Esophagus squamous epithelium (tissue), 4 donors: ENCODE measurements at regions not wholly inside any gene's neighbourhood (a gene's known extent, or its start where the extent isn't known, plus 50 kb on each side); places are given as distances from the start of the nearest gene placed in this dataset.

Source experiments
- POLR2A ChIP-seq, 4 donors: fragments of 450-650 bp; IDR thresholded peaks; one replicate each; pipeline ENCODE4 v1.6.1; 2017; ENCODE audit warnings: antibody characterized with exemption in 4 of 4, mild to moderate bottlenecking in 4 of 4, moderate library complexity in 3 of 4
- TF ChIP-seq, protein P1 (sequence below), 6 experiments: fragments of 450-650 bp in 4 of 6; fragments of 200-600 bp in 2 of 6; sonication (generic) in 2 of 6; IDR thresholded peaks; one replicate each; pipeline ENCODE4 v1.5.1; 2016 to 2019; ENCODE audit warnings: antibody characterized with exemption in 6 of 6, mild to moderate bottlenecking in 4 of 6, moderate library complexity in 4 of 6

DNA sequence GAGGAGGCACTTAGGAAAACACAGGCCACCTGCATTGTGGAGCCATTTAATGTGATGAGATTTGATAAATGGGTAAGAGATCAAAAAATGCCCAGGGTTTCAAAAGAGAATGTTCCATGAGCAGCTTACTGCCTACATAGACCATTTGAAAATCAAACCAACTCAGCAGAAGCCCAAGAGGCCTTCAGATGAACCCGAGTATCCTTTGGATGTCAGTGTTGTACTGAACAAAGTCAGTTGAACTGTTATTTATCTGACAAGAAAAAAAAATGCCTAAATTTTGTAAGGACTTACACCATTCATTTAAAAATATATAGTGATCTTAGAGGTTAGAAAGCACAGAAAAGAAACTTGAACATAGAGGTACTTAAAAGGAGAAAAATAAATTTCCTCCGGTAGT is 381.7 kb downstream of the ZFHX3 start:
- TF ChIP-seq, protein P1, sequence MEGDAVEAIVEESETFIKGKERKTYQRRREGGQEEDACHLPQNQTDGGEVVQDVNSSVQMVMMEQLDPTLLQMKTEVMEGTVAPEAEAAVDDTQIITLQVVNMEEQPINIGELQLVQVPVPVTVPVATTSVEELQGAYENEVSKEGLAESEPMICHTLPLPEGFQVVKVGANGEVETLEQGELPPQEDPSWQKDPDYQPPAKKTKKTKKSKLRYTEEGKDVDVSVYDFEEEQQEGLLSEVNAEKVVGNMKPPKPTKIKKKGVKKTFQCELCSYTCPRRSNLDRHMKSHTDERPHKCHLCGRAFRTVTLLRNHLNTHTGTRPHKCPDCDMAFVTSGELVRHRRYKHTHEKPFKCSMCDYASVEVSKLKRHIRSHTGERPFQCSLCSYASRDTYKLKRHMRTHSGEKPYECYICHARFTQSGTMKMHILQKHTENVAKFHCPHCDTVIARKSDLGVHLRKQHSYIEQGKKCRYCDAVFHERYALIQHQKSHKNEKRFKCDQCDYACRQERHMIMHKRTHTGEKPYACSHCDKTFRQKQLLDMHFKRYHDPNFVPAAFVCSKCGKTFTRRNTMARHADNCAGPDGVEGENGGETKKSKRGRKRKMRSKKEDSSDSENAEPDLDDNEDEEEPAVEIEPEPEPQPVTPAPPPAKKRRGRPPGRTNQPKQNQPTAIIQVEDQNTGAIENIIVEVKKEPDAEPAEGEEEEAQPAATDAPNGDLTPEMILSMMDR (IDR thresholded peaks at IDR 0.05), result no peak
- TF ChIP-seq POLR2A (IDR thresholded peaks at IDR 0.05), result no peak
